ENCODE measurements at regions not wholly inside any gene's neighbourhood (a gene's known extent, or its start where the extent isn't known, plus 50 kb on each side); places are given as distances from the start of the nearest gene placed in this dataset.

DNA sequence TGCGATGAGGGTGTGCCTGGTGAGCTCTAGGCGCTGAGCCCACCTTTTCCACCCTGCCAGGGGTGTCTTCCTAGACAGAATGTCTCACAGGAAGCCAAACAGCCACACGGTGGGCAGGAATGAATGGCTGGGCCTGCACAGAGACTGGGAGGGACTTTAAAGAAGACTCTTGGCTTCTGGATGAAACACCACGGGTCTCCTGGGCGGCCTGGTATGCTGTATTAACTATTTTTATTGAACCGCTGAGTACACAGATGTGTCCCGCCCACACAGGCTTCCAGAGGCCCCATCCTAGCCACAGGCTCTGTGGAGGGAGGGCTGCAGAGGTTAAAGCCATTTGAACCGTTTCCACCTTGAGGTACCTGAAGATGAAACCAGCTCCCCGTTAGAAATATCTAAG lies 115.2 kb upstream of the CXCL14 start:
- TF ChIP-seq, protein P1, sequence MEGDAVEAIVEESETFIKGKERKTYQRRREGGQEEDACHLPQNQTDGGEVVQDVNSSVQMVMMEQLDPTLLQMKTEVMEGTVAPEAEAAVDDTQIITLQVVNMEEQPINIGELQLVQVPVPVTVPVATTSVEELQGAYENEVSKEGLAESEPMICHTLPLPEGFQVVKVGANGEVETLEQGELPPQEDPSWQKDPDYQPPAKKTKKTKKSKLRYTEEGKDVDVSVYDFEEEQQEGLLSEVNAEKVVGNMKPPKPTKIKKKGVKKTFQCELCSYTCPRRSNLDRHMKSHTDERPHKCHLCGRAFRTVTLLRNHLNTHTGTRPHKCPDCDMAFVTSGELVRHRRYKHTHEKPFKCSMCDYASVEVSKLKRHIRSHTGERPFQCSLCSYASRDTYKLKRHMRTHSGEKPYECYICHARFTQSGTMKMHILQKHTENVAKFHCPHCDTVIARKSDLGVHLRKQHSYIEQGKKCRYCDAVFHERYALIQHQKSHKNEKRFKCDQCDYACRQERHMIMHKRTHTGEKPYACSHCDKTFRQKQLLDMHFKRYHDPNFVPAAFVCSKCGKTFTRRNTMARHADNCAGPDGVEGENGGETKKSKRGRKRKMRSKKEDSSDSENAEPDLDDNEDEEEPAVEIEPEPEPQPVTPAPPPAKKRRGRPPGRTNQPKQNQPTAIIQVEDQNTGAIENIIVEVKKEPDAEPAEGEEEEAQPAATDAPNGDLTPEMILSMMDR (IDR thresholded peaks at IDR 0.05; ENCODE audit: borderline replicate concordance, extremely low read depth, low read length, poor library complexity, severe bottlenecking), result no peak
- TF ChIP-seq EZH2 (IDR thresholded peaks at IDR 0.05; ENCODE audit: borderline replicate concordance, low read depth, low read length, severe bottlenecking), result no peak

Measured in DND-41 (cell line).